GM19438 (cell line): ENCODE measurements at regions not wholly inside any gene's neighbourhood (a gene's known extent, or its start where the extent isn't known, plus 50 kb on each side); places are given as distances from the start of the nearest gene placed in this dataset.

ENCODE experiments used
- ATAC-seq: cut with Tn5 transposase; IDR thresholded peaks from one replicate; pipeline ENCODE4 v1.9.1; 2021; ENCODE audit warnings: low read depth; ENCODE audit not compliant: unreplicated experiment

DNA sequence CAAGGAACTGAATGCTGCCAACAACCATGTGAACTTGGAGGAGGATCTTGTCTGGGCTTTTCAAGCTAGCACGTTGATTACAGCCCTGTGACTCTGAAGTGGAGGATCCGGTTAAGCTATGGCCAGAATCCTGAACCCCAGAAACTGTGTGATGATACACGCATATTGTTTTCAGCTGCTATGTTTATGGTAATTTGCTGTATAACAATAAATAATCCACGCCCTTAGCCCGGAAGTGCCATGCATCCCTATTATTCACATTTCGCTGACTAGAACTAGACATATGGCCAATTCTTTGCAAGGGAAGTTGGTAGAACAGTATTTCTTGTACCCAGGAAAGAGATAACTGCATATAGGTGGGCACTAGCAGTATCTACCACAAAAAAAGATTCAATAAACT, 510.8 kb upstream of the BTBD3 start:
- no peak for ATAC-seq

DNA sequence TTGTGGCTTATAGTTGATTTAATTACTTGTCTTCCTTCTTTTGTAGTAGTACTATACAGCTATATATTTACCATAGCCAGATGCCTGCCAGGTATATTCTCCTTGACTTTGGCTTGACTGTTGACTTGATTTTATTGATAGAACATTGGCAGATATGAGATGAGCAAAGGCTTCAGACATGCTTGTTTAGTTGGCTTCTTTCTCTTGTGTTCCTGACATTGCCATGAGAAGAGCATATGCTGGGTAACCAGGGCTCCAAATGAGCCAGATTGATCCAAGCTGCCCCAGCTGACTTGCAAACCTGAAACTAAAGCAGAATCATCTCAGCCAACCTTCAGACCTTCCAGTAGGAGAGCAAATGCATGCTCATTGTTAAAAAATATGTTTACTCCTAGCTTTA, 508.1 kb upstream of the BTBD3 start:
- no peak for ATAC-seq

DNA sequence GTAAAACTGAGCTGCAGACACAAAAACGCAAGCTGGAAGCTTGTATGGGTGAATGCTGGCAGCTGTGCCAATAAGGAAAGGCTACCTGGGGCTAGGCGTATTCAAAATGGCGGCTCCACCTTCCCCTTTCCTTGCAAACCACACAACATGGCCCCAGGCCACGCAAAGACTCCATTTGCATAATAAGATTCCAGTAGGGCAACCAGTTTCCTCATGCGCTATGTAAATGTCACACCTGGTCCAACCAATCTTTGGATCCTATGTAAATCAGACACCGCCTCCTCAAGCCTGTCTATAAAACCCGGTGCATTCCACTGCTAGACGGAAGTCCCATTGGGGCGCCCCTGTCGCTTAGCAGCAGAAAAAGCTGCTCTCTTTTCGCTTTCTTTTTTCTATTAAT, 505.9 kb upstream of the BTBD3 start:
- no peak for ATAC-seq

DNA sequence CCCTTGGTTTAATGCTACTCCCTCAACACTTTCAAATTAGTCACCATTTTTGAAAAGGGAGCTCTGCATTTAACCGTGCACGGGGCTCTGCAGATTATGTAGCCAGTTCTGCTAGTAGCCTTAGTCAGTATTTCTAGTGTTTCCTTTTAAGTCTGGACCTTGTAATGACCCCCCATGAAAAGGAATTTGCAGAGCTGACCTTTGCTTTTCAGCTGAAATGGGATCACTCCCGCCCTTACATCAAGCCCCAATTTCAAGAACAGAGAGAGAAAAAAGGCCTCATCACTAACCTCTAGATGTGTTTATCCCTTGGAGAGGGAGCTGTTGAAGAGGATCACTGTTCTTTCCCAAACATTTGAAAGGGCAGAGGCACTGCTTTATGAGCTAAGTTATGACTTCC, 490.7 kb upstream of the BTBD3 start:
- no peak for ATAC-seq

DNA sequence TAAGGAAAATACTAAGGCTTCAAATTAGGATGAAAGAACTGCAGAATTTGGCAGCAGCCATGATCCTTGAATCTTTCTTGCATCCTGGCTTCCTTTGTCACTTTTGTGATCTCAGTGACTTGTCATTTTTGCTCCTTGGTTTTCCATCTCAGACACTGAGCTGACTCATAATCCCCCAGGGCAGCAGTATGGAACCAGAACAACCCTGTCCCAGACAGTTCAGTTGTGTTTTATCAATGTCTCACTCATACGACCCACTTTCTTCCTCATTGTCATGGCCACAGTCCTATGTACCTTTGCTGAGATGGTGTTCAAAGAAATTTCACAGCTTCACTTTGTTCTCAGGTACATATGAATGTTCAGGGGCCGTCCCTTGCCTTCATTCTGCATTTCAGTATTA, 488.5 kb upstream of the BTBD3 start:
- ATAC-seq = no peak

DNA sequence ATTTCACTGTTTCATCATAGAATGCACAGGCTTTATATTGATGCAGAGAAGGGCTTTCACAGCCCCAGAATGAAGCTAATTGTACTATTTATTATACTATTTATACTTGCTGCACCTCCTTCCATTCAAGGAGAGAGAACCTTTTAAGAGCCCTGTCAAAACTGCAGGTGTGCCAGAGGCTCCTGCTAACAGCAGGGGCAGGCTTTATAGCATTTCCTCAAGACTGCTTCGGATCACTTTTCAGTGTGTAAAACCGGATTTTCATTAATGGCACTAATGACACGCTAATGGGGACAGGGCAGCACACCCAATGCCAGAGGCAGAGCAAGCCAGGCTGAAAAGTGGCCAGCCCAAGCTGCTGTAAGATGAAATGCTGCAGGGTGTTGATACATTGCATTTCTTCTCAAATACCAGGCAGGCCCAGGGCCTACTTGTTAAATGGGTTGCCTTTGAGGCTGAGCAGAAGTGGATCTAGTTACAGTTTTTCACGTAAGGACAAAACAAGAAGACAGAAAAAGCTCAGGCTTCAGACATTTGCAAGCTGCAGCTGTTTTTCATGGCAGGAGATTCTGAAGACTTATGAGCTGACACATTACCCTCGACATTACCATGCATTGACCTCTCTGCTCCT, 487.7 kb upstream of the BTBD3 start:
- no peak for ATAC-seq

DNA sequence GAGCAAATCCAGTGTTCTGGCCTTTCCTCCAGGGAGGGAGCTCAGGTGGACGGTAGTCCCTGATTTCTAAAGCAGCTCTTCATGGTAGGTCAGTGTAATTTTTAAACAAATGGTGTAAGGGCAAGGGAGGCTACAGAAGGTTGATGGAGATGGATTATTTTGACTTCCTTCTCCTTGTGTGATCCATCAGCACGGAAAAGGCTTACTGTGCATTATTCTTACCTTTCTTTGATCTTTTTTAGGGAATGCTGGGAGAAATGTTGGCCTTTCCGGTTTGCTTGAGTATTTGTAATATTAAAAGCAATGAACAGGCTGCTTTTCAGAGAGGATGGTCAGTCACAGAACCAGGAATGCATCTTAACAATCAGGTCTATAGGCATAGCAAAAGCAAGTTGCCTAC, 487.0 kb upstream of the BTBD3 start:
- no peak for ATAC-seq

DNA sequence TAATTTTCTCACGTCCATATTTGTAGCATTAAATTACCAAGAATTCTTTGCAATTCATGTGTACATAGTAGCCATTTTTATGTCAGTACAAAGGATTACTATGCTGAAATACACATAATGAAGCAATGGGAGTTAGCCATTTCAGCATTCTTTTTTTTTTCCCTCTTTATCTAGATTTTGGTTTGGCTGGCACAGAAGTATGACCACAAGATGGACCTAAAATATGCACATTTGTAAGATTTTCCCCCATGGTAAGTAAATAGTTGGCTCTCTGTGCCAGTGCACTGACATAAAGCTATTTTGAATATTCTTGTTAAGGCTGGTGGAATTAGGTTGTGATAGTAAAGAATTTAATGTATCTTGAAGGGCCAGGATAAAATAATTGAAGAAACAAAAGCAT, 486.1 kb upstream of the BTBD3 start:
- no peak for ATAC-seq

DNA sequence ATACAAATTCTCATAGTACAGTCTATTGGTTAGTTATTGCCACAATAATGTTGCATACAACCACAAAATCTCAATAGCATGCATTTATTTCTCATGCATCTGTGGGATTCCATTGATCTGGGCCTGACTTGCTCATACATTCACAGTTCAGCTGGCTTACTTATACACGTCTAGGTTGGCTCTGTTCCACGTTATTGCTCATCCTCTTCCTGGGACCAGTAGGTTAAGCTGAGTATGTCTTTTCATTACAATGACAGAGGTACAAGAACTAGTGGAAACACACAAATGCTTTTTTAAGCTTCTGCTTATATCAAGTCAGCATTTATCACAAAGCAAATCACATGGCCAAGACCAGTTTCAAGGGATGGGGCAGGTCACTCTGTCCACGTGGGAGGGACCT, 485.3 kb upstream of the BTBD3 start:
- no peak for ATAC-seq

DNA sequence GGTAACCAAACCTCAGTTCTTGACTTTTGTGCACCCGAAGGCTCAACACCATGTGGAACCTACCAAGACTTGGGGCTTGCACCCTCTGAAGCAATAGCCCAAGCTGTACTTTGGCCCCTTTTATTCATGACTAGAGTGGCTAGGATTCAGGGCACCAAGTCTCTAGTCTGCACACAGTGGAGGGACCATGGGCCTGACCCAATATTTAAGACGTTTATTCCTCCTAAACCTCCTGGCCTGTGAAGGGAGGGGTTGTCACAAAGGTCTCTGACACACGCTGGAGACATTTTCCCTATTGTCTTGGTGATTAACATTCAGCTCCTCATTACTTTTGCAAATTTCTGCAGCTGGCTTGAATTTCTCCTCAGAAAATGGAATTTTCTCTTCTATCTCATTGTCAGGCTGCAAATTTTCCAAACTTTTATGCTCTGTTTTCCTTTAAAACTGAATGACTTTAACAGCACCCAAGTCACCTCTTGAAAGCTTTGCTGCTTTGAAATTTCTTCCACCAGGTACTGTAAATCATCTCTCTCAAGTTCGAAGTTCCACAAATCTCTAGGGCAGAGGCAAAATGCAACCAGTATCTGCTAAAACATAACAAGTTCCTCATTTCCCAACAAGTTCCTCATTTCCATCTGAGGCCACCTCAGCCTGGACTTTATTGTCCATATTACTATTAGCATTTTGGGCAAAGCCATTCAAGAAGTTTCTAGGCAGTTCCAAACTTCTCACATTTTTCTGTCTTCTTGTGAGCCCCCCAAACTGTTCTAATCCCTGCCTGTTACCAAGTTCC, 481.4 kb upstream of the BTBD3 start:
- ATAC-seq = no peak

DNA sequence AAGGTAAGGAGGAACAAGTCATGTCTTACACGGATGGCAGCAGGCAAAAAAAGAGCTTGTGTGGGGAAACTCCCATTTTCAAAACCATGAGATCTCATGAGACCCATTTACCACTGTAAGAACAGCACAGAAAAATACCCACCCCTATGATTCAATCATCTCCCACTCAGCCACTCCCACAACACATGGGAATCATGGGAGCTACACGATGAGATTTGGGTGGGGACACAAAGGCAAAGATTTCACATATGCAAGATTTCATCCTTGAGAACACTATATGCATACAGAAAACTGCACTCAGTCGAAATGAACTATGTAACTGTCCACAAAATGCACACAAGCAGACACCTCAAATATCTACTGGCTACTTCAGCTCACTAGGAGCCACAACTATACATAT, 480.6 kb upstream of the BTBD3 start:
- ATAC-seq = no peak

DNA sequence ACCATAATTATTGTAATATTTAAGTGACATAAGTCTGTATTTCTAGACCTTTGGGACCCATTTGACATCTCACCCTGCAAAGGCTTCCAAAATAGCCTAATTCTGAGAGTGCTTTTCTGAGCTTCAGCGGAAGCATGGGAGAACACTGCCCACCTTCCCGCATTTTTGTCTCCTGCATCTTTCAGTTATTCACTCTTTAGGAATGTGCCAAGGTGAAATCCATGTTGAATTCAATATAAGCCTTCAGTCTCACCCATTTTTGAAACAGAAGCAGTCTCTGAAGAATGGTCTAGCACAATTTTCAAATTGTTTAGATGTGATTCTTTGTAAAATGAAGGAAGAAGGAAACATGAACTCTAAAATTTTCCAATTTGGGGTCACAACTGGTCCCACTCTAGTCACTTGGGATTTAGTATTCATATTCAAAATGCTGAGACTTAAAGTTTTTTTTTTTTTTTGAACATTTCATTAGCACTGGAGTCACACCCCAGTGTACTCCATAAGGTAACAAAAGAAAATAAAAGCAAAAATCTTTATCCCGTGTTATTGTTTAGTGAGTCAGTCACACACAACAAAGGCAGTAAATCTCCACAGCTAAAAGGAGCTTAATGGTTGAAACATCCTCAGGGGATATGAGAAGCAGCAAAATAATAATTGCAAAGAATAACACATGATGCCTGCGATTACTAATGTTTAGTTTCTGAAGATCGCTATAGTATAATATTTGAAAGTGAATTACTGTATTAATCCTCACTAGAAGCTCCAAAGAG, 479.9 kb upstream of the BTBD3 start:
- ATAC-seq = no peak

DNA sequence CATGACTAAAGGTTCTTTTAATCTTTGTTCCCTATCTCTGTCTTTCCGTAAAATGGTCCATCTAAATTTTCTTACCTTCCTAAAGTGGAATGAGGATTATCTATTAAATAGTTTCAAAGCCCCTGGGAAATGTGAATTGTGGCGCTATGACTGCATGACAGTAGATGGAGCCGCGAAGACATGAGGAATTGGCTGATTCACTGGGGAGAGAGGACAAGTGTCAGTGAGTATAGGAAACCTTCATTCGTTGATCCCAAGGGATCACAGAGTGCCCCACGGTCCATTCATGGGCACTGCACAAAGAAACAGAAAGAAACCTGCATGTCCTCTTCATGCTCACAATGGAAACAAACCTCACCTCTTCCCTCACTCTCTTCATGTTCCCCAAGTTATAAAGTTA, 479.3 kb upstream of the BTBD3 start:
- no peak for ATAC-seq

DNA sequence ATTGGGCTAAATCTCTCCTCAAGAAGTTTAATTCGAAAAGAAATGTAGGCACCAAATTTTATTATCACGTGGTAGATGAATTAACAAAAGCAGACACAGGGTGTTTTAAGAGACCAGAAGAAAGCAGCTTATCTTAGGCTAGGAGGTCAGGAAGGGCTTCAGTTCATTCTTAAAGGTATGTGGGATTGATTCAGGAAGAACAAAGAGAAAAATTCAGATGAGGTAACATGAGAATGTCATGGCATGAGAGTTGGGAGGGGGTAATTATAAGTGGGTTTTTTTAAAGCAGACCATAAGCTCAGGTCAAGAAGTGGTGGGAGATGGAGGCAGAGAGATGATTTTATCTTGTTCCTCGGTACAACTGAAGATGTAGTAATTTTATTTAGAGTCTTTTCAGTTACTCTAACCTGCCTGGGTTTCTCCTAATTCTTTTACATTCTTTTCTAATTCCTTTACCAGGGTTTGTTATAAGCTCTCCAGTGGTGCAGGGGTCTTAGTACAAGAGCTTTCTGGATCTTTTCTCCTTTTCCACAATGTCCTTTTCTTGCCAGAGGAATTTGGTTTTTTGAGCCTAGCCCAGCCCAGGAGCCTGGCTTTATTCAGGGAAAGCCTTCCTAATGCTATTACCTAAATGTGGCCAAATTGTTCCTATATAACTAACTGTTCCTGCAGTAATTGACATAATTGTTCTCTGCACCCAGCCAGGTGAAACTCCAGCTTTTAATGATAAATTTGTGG, 474.1 kb upstream of the BTBD3 start:
- no peak for ATAC-seq

DNA sequence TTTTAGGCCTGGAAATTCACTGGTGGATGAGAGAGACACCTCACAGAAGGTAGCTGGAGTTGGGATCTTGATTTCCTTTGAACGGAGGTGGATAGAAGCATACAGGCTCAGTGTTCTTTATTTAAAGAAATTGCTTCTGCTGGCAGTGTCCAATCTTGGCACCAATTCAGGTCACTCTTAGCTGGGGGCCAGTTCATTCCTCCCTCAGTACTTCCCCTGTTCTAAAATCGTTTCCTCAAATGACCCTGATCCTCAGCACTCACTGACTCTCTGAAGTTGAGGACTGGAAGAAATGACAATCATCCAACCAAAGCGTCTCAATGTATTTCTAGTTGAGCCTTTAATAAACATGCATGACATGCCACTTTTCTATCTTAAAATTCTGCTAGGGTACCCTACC, 472.5 kb upstream of the BTBD3 start:
- no peak for ATAC-seq

DNA sequence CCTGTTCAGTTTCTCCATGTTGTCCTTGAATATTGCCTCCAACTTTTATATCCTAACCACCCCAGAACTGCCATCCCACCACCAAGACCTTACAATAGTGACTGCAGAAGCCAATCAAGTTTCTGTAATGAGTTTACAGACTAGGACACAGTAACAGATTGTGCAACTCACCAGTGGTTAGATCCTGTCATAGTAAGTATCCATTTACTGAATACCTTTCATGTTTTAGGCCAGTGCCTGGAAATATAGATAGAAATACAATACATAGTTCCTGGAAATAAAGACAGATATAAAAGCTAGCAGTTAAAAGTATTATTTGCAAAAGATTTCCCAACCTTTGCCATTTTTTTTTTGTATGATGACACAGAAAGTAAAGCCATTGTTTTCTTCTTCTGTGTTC, 471.8 kb upstream of the BTBD3 start:
- no peak for ATAC-seq

DNA sequence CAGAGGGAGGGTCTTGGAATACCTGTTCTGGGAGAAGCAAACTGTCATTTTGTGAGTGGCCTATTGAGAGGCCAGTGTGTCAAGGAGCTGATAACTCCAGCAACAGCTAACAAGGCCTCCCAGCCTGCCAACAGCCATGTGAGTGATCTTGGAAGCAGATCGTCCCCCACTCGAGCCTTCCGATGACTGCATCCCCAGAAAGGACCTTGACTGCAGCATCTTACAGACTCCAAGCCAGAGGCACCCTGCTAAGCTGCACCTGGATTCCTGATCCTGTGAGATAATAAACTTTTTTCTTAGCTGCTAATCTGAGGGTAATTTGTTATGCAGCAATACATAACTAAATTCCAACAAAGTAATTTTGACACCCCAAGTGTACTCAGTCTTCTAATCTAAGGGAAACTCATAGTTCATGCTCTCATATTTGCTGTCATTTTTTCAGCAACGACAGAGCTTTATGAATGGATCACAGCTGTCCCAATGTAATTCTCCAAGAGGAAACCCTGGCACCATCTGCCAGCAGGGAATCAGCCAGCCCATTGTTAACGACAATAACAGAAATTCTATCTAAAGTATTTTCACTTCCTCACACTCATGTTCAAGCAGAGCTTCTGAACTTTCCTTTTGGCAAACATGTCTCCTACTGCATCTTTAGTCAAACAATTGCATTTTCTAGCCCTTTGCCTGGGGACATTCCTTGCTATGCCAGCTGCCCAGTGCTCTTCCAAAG, 470.2 kb upstream of the BTBD3 start:
- no peak for ATAC-seq

DNA sequence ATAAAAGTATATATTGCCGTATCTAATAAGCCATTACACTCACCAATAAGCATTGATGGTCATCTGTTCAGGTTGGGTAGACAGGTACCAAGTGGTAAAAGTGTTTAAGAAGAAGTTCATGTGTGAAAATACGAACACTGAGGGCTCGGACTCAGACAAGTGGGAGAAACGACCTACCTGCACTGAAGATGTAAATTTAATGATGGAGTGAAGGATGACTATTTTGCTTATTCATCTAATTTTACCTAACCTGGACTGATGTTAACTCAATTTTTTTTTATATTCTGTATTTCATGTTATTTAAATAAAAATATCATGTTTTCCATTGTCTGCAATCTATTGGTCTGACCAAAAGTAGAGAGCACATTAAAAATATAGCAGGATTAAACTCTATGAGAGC, 469.1 kb upstream of the BTBD3 start:
- ATAC-seq = no peak

DNA sequence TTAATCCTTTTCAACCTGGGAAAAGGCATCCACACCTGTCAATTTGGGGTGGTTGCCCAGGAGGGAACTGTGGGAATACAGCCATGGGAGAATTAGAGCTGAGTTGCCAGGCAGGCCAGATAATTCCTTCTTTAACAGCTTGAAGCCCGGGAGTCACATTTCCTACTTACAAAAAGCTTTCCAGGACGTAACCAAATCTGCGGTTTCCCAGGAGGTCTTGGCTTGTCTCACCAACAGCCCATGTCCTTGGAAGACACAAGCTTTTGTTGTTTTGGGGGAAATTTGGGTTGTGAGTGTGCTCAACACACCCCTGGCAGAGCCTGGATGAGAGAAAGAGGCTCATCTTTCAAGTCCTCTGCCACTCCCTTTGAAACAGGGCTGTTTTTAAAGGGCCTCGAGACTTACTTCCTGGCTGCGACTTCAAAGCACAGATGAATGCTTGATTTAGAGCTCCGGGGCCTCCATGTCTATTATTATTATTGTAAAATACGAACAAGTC, 465.9 kb upstream of the BTBD3 start:
- no peak for ATAC-seq

DNA sequence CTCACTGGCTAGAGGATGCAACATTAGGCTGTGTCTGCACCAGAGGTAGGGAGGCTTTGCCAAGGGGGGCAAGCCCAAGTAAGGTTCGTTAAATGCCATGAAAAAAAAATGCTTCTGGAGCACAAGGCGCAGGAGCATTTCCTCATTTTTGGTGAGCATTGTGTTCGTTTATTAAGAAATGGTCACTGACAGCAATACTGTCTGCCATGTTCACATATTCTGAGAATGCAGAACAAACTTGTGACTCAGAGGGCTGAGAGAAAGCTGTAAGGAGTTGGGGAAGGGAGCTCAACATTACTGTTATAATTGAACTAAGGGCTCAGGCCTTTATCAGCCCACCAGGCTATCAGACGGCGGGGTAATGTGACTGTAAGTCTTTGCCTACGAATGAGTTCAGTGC, 465.4 kb upstream of the BTBD3 start:
- ATAC-seq = no peak
